ENCODE measurements at regions not wholly inside any gene's neighbourhood (a gene's known extent, or its start where the extent isn't known, plus 50 kb on each side); places are given as distances from the start of the nearest gene placed in this dataset.
A peak's percentile ranks its signal among the peaks of the same experiment; 100 is the strongest.
"Not testable (repeated sequence)": the region's sequence is repeated elsewhere in the genome, so short reads cannot be mapped to it uniquely, and the experiment has no call there.

GRCh38 chr17:13659051-13659450 lies 57.3 kb upstream of the HS3ST3A1 start:
- not testable (repeated sequence) for DNase-seq (ENCODE audit: low read depth, low spot score)

GRCh38 chr17:13665872-13666635 lies 64.3 kb upstream of the HS3ST3A1 start:
- DNase-seq (ENCODE audit: low read depth, low spot score) = no peak

GRCh38 chr17:13671341-13671740 lies 69.6 kb upstream of the HS3ST3A1 start:
- peak; percentile 11 for DNase-seq (ENCODE audit: low read depth, low spot score)

GRCh38 chr17:13671771-13672170 lies 70.0 kb upstream of the HS3ST3A1 start:
- DNase-seq (ENCODE audit: low read depth, low spot score) = peak; percentile 36

GRCh38 chr17:13678361-13678760 lies 76.6 kb upstream of the HS3ST3A1 start:
- no peak for DNase-seq (ENCODE audit: low read depth, low spot score)

GRCh38 chr17:13678841-13679240 lies 77.1 kb upstream of the HS3ST3A1 start:
- DNase-seq (ENCODE audit: low read depth, low spot score) = no peak

- DNase-seq (ENCODE audit: low read depth, low spot score) = no peak
These were observed 87.0 kb upstream of the HS3ST3A1 start for GRCh38 chr17:13688716-13689115.

- no peak for DNase-seq (ENCODE audit: low read depth, low spot score)
These were observed 89.1 kb upstream of the HS3ST3A1 start for GRCh38 chr17:13690806-13691205.

GRCh38 chr17:13694934-13695333 lies 93.2 kb upstream of the HS3ST3A1 start:
- DNase-seq (ENCODE audit: low read depth, low spot score) = no peak

GRCh38 chr17:13698832-13699231 lies 97.1 kb upstream of the HS3ST3A1 start:
- peak; percentile 42 for DNase-seq (ENCODE audit: low read depth, low spot score)

- peak; percentile 1 for DNase-seq (ENCODE audit: low read depth, low spot score)
These were observed 97.5 kb upstream of the HS3ST3A1 start for GRCh38 chr17:13699261-13699660.

- no peak for DNase-seq (ENCODE audit: low read depth, low spot score)
These were observed 100.5 kb upstream of the HS3ST3A1 start for GRCh38 chr17:13702266-13702665.

GRCh38 chr17:13704333-13704732 lies 102.6 kb upstream of the HS3ST3A1 start:
- DNase-seq (ENCODE audit: low read depth, low spot score) = peak; percentile 1

- no peak for DNase-seq (ENCODE audit: low read depth, low spot score)
These were observed 103.5 kb upstream of the HS3ST3A1 start for GRCh38 chr17:13705221-13705620.

- DNase-seq (ENCODE audit: low read depth, low spot score) = no peak
These were observed 120.0 kb upstream of the HS3ST3A1 start for GRCh38 chr17:13721705-13722104.

GRCh38 chr17:13725288-13725990 lies 123.7 kb upstream of the HS3ST3A1 start:
- DNase-seq (ENCODE audit: low read depth, low spot score) = no peak

- DNase-seq (ENCODE audit: low read depth, low spot score) = no peak
These were observed 125.9 kb upstream of the HS3ST3A1 start for GRCh38 chr17:13727441-13728171.

GRCh38 chr17:13728781-13729180 lies 127.1 kb upstream of the HS3ST3A1 start:
- DNase-seq (ENCODE audit: low read depth, low spot score) = no peak

- no peak for DNase-seq (ENCODE audit: low read depth, low spot score)
These were observed 127.9 kb upstream of the HS3ST3A1 start for GRCh38 chr17:13729466-13730134.

GRCh38 chr17:13734880-13735279 lies 133.2 kb upstream of the HS3ST3A1 start:
- DNase-seq (ENCODE audit: low read depth, low spot score) = no peak

GRCh38 chr17:13735444-13735843 lies 133.7 kb upstream of the HS3ST3A1 start:
- peak; percentile 43 for DNase-seq (ENCODE audit: low read depth, low spot score)

GRCh38 chr17:13735861-13736260 lies 134.1 kb upstream of the HS3ST3A1 start:
- no peak for DNase-seq (ENCODE audit: low read depth, low spot score)
